GM18519 (cell line): ENCODE measurements at regions not wholly inside any gene's neighbourhood (a gene's known extent, or its start where the extent isn't known, plus 50 kb on each side); places are given as distances from the start of the nearest gene placed in this dataset.

ENCODE experiments used
- ATAC-seq: cut with Tn5 transposase; IDR thresholded peaks from one replicate; pipeline ENCODE4 v1.9.1; 2021; ENCODE audit warnings: mild to moderate bottlenecking, moderate library complexity; ENCODE audit not compliant: unreplicated experiment, low FRiP score

DNA sequence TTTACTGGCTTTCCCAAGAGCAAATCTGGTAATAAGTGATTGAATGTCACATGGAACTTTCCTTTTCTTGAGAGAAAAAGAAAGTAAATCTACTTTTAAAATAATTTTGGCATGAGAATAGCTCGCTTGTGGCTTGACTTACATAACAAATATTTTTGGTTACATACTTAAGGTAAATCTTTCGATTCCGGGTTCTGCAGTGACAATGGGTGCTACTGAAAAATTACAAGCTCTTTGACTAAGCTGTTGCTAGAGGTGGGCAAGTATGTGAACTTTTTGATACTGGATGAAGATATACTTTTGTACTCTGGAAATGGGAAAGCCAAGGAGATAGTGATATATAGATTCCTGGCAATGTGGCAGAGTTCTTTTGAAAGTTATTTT lies 51.9 kb upstream of the OTOL1 start:
- ATAC-seq = no peak

DNA sequence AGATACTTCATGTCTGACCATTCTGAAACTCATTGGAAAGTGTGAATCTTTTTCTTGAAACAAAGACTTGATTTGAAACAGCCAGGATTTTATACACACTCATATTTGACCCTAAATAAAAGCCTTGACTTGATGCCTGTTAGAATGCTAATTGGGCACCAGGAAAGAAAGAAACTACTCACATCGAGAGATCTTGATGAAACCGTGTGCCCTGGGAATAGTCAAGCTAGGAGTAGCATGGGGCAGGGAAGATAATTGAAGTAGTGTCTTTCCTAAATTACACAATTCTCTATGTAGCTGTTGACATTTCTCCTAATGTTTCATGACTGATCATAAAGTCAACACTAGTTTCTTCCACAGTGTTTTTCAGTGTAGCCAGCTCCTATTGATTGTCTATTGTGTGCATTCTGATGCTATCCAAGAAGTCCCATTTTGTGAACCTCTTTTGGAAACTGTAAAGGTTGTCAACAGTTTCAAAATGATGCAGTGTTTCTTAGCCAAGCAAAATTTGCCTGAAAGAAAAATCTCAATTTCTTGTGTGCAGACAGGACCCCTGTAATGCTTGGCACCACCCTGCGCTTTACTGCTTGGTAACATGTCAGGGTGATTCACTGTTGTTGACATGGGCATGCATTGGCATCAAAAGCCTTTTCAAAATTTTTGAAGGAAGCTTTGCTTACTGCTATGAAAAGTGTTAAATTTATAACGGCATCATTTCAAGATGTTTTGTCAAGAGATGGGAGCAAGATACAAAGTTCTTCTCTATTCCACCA lies 52.5 kb upstream of the OTOL1 start:
- no peak for ATAC-seq

DNA sequence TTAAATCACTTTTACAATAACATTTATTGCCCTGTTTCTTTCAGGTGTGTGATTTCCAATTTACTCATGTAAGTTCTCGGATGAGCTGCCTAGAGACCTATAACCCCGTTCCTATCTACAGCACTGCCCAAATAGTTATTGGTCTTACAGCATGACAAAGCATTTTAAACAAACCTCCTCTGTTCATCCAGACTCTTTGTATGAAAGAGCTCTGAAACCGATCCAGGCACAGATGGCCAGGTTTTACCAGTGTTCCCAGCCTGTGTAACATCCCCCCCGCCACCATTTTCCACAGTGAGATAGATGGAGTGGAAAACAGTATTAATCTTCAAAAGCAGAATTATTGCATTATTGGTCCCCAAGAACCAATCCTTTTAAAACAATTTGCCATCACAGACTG lies 59.0 kb upstream of the SPTSSB start:
- ATAC-seq = no peak

DNA sequence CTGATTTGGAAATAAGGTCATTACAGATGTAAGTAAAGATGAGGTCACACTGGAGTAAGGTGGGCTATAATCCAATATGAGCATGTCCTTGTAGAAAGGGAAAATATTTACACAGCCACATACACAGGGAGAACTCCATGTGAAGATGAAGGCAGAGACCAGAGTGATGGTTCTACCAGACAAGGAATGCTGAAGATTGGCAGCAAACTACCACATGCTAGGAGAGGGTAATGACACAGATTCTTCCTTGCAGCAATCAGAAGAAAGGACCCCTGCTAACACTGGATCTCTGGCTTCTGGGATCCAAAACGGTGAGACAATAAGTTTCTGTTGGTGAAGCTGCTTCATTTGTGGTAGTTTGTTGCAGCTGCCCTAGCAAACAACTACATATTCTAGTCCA lies 56.0 kb upstream of the SPTSSB start:
- no peak for ATAC-seq

DNA sequence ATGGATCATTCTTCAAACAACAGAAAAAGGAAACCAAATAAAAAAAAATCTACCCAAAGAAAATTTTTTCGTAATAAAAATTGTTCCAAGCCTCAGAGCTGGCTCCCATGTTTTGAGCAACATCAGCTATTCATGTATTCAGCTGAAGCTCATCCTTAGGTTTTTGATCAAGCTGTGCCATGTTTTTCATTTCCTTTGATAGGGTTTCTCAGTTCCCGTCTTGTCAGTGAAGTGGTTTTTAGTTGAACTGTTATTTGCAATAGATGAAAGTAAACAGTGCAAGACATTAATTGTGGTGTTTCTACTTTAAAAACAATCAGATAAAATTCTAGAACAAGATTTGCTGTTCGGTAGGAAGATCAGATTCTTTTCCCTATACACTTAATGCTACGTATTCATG lies 55.4 kb upstream of the SPTSSB start:
- no peak for ATAC-seq

DNA sequence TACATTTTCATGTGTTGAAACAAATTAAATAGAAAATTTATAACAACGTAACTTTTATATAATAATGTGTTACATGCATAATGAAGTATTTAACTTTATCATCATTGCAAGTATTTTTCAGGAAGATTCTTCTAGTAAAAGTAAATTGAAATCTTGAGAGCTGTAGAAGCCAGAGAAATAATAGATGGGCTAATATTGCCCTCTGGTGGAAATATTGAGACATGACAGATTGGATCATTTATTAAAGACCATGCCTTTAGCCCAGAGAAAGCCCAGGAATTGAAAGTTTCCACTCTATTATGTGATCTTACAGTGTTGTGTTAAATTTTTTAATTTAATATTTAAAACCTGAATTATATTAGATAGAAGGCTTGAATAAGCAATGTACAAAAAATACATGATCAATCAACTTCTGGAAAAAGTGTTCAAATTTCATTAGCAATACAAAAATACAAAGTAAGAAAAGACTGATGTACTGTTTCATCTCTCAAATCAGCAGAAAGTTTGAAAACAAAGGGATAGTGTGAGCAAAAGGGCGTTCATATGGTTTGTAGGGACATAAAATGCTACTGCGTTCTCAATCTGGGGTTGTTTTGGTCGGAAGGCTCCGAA lies 52.7 kb upstream of the SPTSSB start:
- peak; percentile 53 for ATAC-seq

DNA sequence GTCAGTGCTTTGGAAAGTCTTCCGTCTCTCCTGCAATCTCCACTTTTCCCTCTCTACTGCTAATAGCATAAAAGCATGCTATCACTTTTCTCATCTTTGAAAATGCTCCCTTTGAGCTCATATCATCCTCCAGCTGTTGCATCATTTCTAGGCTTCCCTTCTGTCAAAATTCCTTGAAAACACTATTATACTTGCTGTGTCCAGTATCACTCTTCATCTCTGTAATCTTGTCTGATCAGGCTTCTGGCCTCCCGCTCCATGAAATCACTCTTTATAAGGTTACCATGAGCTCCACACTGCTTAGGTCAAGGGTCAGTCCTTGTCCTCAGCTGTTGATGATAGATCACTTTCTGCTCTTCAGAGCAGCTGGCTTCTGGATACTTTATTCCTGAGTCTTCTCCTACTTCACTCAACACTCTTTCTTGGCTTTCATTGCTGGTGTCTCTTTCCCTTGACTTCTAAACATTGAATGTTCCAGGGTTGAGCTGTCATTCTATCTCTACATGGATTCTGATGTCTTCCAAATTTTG lies 50.9 kb upstream of the SPTSSB start:
- no peak for ATAC-seq
